GM19395 (cell line): ENCODE measurements at regions not wholly inside any gene's neighbourhood (a gene's known extent, or its start where the extent isn't known, plus 50 kb on each side); places are given as distances from the start of the nearest gene placed in this dataset.

Experiments
- ATAC-seq: cut with Tn5 transposase; IDR thresholded peaks from one replicate; pipeline ENCODE4 v1.9.1; 2021; ENCODE audit warnings: mild to moderate bottlenecking, moderate library complexity; ENCODE audit not compliant: unreplicated experiment

DNA sequence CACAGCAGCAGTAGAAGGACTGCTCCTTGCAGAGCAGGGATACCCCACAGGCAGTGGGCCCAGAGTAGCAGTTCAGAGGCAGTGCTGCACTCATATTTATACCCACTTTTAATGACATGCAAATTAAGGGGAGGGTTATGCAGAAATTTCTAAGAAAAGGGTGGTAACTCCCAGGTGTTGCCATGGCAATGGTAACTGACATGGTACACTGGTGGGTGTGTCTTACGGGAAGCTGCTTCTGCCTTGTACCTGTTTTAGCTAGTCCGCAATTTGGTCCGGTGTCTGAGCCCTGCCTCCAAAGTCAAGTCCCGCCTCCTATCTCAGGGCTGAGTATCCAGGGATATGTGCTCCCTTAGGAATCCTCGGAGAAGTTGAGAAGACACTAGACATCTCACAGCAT is 79.2 kb upstream of the UQCRFS1 start:
- no peak for ATAC-seq

GRCh38 chr19:29292562-29292961 is 79.6 kb upstream of the UQCRFS1 start:
- ATAC-seq: no peak

- ATAC-seq: no peak
Observed at GRCh38 chr19:29293292-29293691, 80.3 kb upstream of the UQCRFS1 start.

DNA sequence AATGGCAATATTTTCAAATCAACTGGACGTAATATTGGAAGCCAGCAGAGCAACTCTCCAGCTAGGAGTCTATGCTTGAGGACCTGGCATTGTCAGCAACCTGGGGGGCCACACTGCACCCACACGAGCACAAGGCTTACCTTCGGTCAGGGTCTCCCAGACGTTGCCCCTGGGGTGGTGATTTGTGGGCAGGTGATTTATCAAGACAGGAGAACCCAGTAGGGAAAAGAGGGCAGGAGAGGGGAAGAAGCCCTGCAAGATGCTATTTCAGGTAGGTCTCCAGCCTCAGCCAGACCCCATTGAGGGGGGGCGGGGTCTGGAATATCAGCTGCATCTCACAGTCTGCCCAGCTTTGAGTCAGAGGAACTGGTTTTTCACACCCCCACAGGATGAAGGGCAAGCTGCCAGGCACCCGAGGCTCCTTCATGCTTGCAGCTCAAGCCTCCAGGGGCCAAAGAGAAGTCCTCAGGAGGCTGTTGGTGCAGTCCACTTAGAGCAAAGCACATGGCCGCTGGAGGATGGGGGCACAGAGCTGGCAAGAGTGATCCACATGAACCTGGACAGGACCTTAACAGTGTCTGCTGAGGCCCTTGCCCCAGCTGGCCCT is 80.9 kb upstream of the UQCRFS1 start:
- ATAC-seq: no peak

DNA sequence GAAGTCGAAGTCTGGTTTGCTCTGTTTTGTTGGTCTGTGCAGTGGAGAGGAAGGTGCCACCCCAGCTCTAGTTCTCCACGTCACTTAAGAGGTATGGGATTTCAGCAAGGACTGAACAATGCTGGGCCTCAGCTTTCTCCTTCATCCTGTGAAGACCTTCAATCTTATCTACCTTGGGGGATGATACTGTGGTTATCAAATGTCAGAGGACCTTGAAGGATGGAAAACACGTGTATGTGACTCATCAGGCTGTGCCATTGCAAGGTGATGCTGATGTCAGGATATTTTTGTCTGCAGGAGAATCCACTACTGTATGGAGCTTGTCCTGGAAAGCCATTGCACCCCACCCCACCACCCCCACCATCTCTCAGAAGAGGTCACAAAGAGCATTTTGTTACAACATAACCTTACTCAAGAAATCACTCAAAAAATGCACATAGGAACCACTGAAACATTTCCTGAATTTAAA is 81.4 kb upstream of the UQCRFS1 start:
- ATAC-seq: no peak

DNA sequence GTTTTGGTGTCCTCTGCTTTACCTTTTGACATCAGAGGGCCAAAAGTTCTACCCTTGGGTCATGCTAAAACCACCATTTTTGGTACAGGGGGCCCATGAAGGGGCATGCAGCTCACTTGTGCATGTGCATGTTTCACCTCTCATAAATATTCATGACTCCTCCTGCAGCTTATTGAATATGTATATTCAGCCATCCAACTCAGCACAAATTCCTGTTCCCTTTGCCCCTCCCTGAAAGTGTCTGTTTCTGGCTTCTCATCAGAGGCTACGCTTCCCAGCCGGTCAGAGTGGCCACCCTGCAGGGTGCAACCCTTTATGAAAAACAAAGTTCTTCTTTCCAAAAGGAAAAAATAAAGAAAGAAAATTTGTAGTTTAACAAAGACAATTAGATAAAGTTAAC is 82.3 kb upstream of the UQCRFS1 start:
- no peak for ATAC-seq

DNA sequence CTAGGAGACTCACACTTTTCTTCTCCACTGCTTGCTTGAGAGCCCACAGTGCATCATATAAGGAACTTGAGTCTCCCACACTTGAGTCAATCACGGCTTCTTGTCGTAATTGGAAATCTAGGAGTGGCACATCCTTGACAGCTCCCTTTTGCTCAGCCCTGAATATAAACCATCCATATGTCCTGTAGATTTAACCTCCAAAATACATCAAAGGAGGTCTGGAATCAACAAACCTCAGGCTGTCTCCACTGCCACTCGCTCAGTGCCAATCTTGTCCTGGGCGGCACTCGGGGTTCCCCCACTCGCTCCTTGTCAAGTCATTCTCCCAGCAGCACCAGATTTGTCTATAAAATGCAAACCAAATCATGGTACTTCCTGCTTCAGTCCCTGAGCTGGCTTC is 84.4 kb upstream of the UQCRFS1 start:
- ATAC-seq: no peak

DNA sequence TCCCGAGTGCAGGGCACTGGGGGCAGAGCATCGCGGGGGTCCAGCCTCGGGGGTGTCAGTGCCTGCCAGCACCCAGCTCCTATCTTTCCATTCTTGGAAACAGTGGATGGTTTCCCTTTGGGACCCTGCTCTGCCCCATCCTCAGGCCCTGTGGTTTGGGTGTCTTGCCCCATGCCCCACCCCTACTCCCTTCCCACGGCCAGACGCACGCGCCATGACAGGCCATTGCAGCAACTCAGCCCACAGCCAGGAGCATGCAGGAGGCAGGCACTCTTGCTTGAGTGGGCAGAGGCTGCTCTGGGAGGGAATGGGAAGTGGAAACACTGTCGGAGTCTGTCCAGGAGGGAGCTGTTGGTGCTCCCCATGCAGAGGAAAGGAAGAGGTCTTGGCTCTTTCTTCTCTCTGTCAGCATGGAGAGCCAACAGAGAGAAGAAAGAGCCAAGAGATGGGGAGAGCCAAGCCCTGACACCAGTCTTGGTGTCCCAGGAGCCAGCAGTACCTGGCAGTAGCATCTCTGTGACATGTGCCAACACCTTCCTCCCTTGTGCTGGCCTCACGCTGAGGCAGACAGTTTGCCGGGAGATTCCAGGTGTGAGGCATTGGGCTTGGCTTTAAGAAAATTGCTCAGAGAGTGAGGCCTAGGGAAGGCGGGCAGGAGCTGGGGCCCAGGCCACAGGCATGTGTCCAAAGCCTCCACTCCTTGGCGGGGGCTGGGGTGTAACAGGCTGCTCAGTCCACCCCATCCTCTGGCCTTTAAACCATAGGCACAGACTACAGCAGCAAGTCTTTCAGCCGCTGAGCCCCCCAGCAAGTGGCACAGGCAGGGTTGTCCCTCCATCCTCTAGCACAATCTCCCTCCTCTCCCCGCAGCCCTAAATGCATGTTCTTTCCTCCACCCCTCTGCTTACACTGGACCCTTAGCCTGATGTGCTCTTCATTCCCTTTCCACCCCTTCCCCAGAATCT is 86.7 kb upstream of the UQCRFS1 start:
- no peak for ATAC-seq

DNA sequence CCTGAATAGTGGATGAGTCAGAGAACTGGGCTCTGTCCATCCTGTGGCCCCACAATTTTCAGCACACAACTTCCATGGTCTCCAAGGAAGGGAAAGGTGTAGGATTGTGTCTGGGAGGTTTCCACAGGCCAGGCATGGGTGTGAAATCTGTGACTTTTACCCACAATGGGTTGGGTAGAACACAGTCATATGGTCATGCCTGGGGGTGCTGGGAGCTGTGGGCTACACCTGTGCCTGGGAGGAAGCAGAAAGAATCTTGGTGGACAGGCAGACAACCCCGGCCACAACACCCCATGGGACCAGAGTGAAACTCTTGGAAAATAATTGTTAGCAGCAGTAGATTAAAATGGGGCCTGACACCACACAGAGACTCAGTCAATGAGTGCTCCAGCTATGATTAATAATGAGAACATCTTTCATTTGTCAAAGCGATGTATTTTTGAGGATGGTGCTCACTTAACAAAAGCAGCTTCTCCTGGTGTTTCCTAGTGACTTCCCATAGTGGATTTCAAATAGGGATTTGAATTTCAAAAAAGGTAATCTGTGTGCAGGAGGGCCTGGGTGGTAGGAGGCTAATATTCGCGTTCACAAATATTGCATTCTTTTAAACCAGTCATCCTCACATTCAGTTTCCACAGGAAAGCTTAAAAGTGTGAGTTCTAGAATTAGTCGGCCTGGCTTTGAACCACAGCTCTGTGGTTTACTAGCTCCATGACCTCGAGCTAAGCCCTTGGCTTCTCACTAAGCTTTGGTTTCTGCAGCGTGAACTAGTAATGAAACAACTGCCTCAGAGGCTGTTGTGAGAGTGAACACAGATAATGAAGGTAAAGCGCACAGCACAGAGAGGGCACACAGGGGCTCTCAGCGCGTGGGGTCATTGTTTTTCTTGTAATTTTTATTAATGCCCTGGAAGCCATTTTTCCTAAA is 89.3 kb upstream of the UQCRFS1 start:
- ATAC-seq: no peak

- ATAC-seq: no peak
Observed at GRCh38 chr19:29303069-29303718, 90.2 kb upstream of the UQCRFS1 start.

DNA sequence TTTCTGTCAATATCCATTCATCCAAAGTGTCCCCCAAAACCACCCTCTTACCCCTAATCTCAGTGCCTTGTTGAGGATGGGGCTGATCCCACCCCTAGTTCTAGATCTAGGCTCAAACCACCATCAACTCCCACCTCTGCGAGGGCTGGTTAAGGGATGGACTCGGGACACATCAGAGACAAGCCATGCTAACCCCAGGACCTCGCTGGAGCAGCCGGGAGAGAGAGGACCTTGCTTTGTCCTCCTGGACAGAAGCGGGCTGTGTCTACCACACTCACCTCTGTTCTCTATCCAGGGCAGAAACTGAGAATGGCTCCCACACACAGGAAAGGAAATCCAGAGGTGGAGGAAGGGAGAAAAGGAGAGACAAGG is 90.8 kb upstream of the UQCRFS1 start:
- no peak for ATAC-seq

- ATAC-seq: no peak
Observed at GRCh38 chr19:29305268-29305667, 92.3 kb upstream of the UQCRFS1 start.

GRCh38 chr19:29308977-29309590 is 96.1 kb upstream of the UQCRFS1 start:
- ATAC-seq: no peak

GRCh38 chr19:29309637-29310036 is 96.7 kb upstream of the UQCRFS1 start:
- ATAC-seq: no peak

DNA sequence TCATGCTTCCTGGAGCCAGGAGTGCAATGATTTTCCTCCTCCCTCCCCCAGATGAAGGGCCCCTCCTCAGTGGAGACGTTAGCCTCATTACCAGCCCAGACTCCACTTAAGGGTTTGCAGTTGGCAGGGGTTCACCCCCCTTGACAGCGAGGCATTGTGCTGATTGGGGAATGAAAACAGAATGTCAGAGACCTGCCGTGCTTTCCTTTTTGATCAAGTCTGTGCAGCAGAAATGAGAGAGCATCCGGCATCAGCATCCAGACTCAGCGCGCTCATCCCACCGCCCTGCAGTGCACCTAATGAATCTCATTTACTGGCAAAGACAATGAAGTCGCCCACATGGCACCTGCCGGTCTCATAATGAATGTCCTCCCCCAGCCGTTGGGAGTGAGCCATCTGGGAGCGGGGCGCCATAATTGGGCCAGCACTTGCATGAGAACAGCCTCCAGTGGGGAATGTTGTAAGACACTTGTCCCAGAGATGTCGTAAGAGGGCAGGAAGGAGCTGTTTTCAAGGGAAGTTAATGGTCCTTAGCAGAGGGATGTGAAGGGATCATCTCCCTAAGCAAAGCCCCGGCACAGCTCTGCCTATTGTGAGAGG is 98.3 kb upstream of the UQCRFS1 start:
- ATAC-seq: no peak

GRCh38 chr19:29315556-29316190 is 102.7 kb upstream of the UQCRFS1 start:
- ATAC-seq: no peak

GRCh38 chr19:29318581-29318980 is 105.6 kb upstream of the UQCRFS1 start:
- ATAC-seq: no peak

GRCh38 chr19:29320086-29320485 is 107.1 kb upstream of the UQCRFS1 start:
- no peak for ATAC-seq

- no peak for ATAC-seq
Observed at GRCh38 chr19:29320618-29321017, 107.7 kb upstream of the UQCRFS1 start.
